Loucy (cell line): ENCODE measurements at regions not wholly inside any gene's neighbourhood (a gene's known extent, or its start where the extent isn't known, plus 50 kb on each side); places are given as distances from the start of the nearest gene placed in this dataset.
"Not testable (repeated sequence)": the region's sequence is repeated elsewhere in the genome, so short reads cannot be mapped to it uniquely, and the experiment has no call there.

Experiments
- H2AFZ ChIP-seq: fragments of 200-600 bp; sonication (generic); 2 replicates; pipeline ENCODE4 v1.6.0; 2016; ENCODE audit warnings: antibody characterized with exemption, mild to moderate bottlenecking, low read length, moderate library complexity
- H3F3A ChIP-seq: fragments of 200-600 bp; 2 replicates; pipeline ENCODE4 v1.6.0; 2016; ENCODE audit warnings: antibody characterized with exemption, low read depth, mild to moderate bottlenecking
- H3K27me3 ChIP-seq: fragments of 200-600 bp; sonication (generic); 2 replicates; pipeline ENCODE4 v1.6.1; 2014; ENCODE audit warnings: low read length, mild to moderate bottlenecking; ENCODE audit not compliant: insufficient read depth, poor library complexity, severe bottlenecking
- H3K36me3 ChIP-seq: fragments of 200-600 bp; sonication (generic); 2 replicates; pipeline ENCODE4 v1.6.1; 2016; ENCODE audit warnings: low read length; ENCODE audit not compliant: insufficient read depth
- H3K4me1 ChIP-seq: fragments of 200-600 bp; sonication (generic); 2 replicates; pipeline ENCODE4 v1.5.1; 2014; ENCODE audit warnings: low read length, mild to moderate bottlenecking; ENCODE audit not compliant: insufficient read depth, poor library complexity, severe bottlenecking
- H3K4me2 ChIP-seq: fragments of 200-600 bp; sonication (generic); 2 replicates; pipeline ENCODE4 v1.6.0; 2014; ENCODE audit warnings: antibody characterized with exemption, low read length, low read depth, mild to moderate bottlenecking; ENCODE audit not compliant: poor library complexity, severe bottlenecking
- H3K4me3 ChIP-seq: fragments of 200-600 bp; sonication (generic); 2 replicates; pipeline ENCODE4 v1.5.1; 2014; ENCODE audit warnings: low read length, mild to moderate bottlenecking, mixed read lengths; ENCODE audit not compliant: poor library complexity, severe bottlenecking
- H3K79me2 ChIP-seq: fragments of 200-600 bp; sonication (generic); 2 replicates; pipeline ENCODE4 v1.6.1; 2014; ENCODE audit warnings: low read length; ENCODE audit not compliant: insufficient read depth
- H3K9ac ChIP-seq: fragments of 200-600 bp; sonication (generic); 2 replicates; pipeline ENCODE4 v1.6.0; 2014; ENCODE audit warnings: mild to moderate bottlenecking, low read depth, low read length, moderate library complexity; ENCODE audit not compliant: poor library complexity, severe bottlenecking
- H3K9me2 ChIP-seq: fragments of 200-600 bp; sonication (generic); replicated peaks from 2 replicates; pipeline ENCODE4 v1.6.1; 2016; ENCODE audit warnings: low read depth, low read length, mixed read lengths
- H3K9me3 ChIP-seq: fragments of 200-600 bp; sonication (generic); 2 replicates; pipeline ENCODE4 v1.6.1; 2014; ENCODE audit warnings: mild to moderate bottlenecking, antibody characterized with exemption, low read length, low read depth; ENCODE audit not compliant: insufficient read depth
- H4K20me1 ChIP-seq: fragments of 200-600 bp; sonication (generic); 2 replicates; pipeline ENCODE4 v1.6.0; 2014; ENCODE audit warnings: antibody characterized with exemption, low read length, mild to moderate bottlenecking; ENCODE audit not compliant: insufficient read depth, poor library complexity, severe bottlenecking
- CTCF ChIP-seq: fragments of 200-600 bp; sonication (generic); conservative IDR thresholded peaks from 2 replicates; pipeline ENCODE4 v1.5.1; 2014; ENCODE audit warnings: mild to moderate bottlenecking, antibody characterized with exemption, low read length

GRCh38 chr14:106738598-106739258 is 1212.3 kb downstream of the TMEM121 start:
- TF ChIP-seq CTCF: peak; percentile 67
- H4K20me1 ChIP-seq, H3K27me3 ChIP-seq, H3K36me3 ChIP-seq, H3K79me2 ChIP-seq, H3K4me2 ChIP-seq, H3K9ac ChIP-seq, H3F3A ChIP-seq, H3K9me3 ChIP-seq, H3K9me2 ChIP-seq, H3K4me3 ChIP-seq, H2AFZ ChIP-seq: not testable (repeated sequence)
- H3K4me1 ChIP-seq: peaks cover 60% of the 10 kb centered on the region

- H3K27me3 ChIP-seq, H3K36me3 ChIP-seq, H3K9ac ChIP-seq, H3K9me3 ChIP-seq, H3K79me2 ChIP-seq, H3F3A ChIP-seq, H2AFZ ChIP-seq, H4K20me1 ChIP-seq, H3K4me3 ChIP-seq, H3K9me2 ChIP-seq: not testable (repeated sequence)
- peak; percentile 71 for TF ChIP-seq CTCF
- Histone ChIP-seq H3K4me1 (peaks cover 53% of the 10 kb centered on the region), H3K4me2 (peak overlapping the region; percentile 20)
These were observed 1214.9 kb downstream of the TMEM121 start for GRCh38 chr14:106741086-106741827.

- Histone ChIP-seq H3K4me2 (peak overlapping the region; percentile 72), H3K9ac (peak overlapping the region; percentile 71), H3K4me3 (peak overlapping the region; percentile 58), H3K4me1 (peaks cover 35% of the 10 kb centered on the region)
- not testable (repeated sequence) for H3K27me3 ChIP-seq, H3K79me2 ChIP-seq, H2AFZ ChIP-seq, H3K9me2 ChIP-seq, H4K20me1 ChIP-seq, H3K36me3 ChIP-seq, H3F3A ChIP-seq, H3K9me3 ChIP-seq
These were observed 1218.8 kb downstream of the TMEM121 start for GRCh38 chr14:106745016-106745767.

GRCh38 chr14:106750089-106750488 is 1223.7 kb downstream of the TMEM121 start:
- H3K9me3 ChIP-seq, H3F3A ChIP-seq, H3K36me3 ChIP-seq, H3K4me3 ChIP-seq, H3K79me2 ChIP-seq, H4K20me1 ChIP-seq, H3K27me3 ChIP-seq, H3K4me2 ChIP-seq, H2AFZ ChIP-seq, H3K9me2 ChIP-seq, H3K9ac ChIP-seq: not testable (repeated sequence)
- H3K4me1 ChIP-seq: peaks cover 19% of the 10 kb centered on the region
